Keratinocyte (primary cell): ENCODE measurements at regions not wholly inside any gene's neighbourhood (a gene's known extent, or its start where the extent isn't known, plus 50 kb on each side); places are given as distances from the start of the nearest gene placed in this dataset.

ENCODE experiments used
- CTCF ChIP-seq, 3 experiments: IDR thresholded peaks in 1 of 3; conservative IDR thresholded peaks in 1 of 3; optimal IDR thresholded peaks in 1 of 3; 2 replicates in 2 of 3; 3 replicates in 1 of 3; pipeline versions ENCODE3 to v1.5.1; 2011; ENCODE audit warnings: low read length in 3 of 3, mild to moderate bottlenecking in 3 of 3, moderate library complexity in 2 of 3, control low read depth in 1 of 3, inconsistent platforms in 1 of 3; ENCODE audit not compliant: insufficient read depth in 2 of 3; ENCODE audit errors: extremely low read depth in 1 of 3
- EZH2 ChIP-seq: IDR thresholded peaks from one replicate; pipeline ENCODE4 v1.6.1; 2012; ENCODE audit warnings: inconsistent platforms, mild to moderate bottlenecking, low read length, moderate library complexity

DNA sequence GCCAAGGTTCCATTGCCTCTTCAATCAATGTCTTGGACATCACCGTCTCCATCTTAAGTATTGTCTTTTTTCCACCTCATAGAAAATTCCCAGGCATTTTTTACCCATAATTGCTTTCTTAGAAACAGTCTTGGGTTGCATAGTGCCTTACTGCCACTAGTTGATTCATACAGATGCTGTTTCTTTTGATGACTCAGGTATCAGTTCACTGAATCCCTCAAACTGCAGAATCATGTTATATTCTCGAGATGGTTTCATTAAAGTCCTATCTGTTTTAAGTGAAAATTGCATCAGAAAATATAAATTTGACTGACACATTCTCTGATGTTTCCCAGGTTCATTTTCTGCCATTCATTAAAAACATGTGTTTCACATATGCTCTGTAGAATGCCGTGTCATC, 1489.1 kb downstream of the BRINP3 start:
- TF ChIP-seq EZH2 (no peak), CTCF (optimal IDR thresholded peaks at IDR 0.05 in 1 of 3, IDR thresholded peaks at IDR 0.05 in 1 of 3, conservative IDR thresholded peaks at IDR 0.05 in 1 of 3; ENCODE audit: extremely low read depth in 1 of 3, insufficient read depth in 2 of 3, low read length in 3 of 3) (no peak)
